Esophagus muscularis mucosa (tissue), 3 donors: ENCODE measurements at regions not wholly inside any gene's neighbourhood (a gene's known extent, or its start where the extent isn't known, plus 50 kb on each side); places are given as distances from the start of the nearest gene placed in this dataset.

ENCODE experiments used
- POLR2A ChIP-seq: fragments of 450-650 bp; IDR thresholded peaks from one replicate; pipeline ENCODE4 v1.6.1; 2017; ENCODE audit warnings: antibody characterized with exemption, moderate library complexity, mild to moderate bottlenecking, low read depth
- POLR2AphosphoS5 ChIP-seq, 2 donors: sonication (generic); formaldehyde crosslinking; IDR thresholded peaks; one replicate each; pipeline ENCODE4 v1.6.1; 2017; ENCODE audit warnings: antibody characterized with exemption in 2 of 2
- TF ChIP-seq, protein P1 (sequence below), 3 experiments: fragments of 200-600 bp in 2 of 3; fragments of 450-650 bp in 1 of 3; sonication (generic) in 2 of 3; IDR thresholded peaks; one replicate each; pipeline ENCODE4 v1.5.1; 2017 to 2019; ENCODE audit warnings: antibody characterized with exemption in 3 of 3, mild to moderate bottlenecking in 2 of 3, moderate library complexity in 1 of 3

DNA sequence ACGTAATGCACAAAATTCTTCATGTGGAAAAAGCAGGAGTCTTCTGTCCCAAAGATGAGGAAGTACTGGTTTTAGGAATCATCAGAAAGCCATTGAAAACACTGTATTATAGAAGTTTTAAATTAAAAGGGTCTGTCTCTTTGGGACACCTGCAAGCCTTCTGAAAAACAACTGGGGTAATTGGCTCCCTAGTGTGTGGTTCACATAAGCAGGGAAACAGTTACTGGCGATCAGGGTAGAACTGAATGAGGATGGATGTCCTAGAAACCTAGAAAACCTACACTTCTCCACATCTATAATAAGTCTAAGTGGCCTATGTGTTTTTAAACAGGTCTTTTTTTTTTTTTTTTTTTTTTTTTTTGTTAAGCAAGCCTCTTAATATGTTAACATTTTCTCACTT lies 945.5 kb upstream of the PCDH10 start:
- TF ChIP-seq, protein P1, sequence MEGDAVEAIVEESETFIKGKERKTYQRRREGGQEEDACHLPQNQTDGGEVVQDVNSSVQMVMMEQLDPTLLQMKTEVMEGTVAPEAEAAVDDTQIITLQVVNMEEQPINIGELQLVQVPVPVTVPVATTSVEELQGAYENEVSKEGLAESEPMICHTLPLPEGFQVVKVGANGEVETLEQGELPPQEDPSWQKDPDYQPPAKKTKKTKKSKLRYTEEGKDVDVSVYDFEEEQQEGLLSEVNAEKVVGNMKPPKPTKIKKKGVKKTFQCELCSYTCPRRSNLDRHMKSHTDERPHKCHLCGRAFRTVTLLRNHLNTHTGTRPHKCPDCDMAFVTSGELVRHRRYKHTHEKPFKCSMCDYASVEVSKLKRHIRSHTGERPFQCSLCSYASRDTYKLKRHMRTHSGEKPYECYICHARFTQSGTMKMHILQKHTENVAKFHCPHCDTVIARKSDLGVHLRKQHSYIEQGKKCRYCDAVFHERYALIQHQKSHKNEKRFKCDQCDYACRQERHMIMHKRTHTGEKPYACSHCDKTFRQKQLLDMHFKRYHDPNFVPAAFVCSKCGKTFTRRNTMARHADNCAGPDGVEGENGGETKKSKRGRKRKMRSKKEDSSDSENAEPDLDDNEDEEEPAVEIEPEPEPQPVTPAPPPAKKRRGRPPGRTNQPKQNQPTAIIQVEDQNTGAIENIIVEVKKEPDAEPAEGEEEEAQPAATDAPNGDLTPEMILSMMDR (IDR thresholded peaks at IDR 0.05) = no peak
- TF ChIP-seq POLR2A (no peak), POLR2AphosphoS5 (IDR thresholded peaks at IDR 0.05) (no peak)
